H1 (cell line): ENCODE measurements at regions not wholly inside any gene's neighbourhood (a gene's known extent, or its start where the extent isn't known, plus 50 kb on each side); places are given as distances from the start of the nearest gene placed in this dataset.

Source experiments
- BRCA1 ChIP-seq: IDR thresholded peaks from 2 replicates; pipeline ENCODE4 v1.6.1; 2012; ENCODE audit warnings: low read depth, low read length, improper control_type of control experiment
- CBX5 ChIP-seq: fragments of 300-800, 300-1000 bp; sonication (generic); IDR thresholded peaks from 2 replicates; pipeline ENCODE4 v1.7.1; 2016; ENCODE audit warnings: antibody characterized with exemption, low read length, low read depth
- CREB1 ChIP-seq: IDR thresholded peaks from 2 replicates; pipeline ENCODE4 v1.6.1; 2012; ENCODE audit warnings: inconsistent platforms
- CTCF ChIP-seq, 3 experiments: IDR thresholded peaks; 1 replicate in 2 of 3; 2 replicates in 1 of 3; pipeline versions ENCODE4 v1.5.1 to v1.6.1; 2011; ENCODE audit warnings: low read length in 3 of 3, mild to moderate bottlenecking in 3 of 3, inconsistent platforms in 2 of 3, low read depth in 1 of 3, moderate library complexity in 1 of 3; ENCODE audit not compliant: insufficient read depth in 1 of 3; ENCODE audit errors: control extremely low read depth in 1 of 3
- EP300 ChIP-seq, 2 experiments: IDR thresholded peaks; 1 replicate in 1 of 2; 2 replicates in 1 of 2; pipeline ENCODE4 v1.6.1; 2011 to 2012; ENCODE audit warnings: low read depth in 2 of 2, low read length in 2 of 2, mild to moderate bottlenecking in 2 of 2, borderline replicate concordance in 1 of 2, inconsistent platforms in 1 of 2, moderate library complexity in 1 of 2
- EZH2 ChIP-seq: fragments of 200-600 bp; sonication (generic); IDR thresholded peaks from 2 replicates; pipeline ENCODE4 v1.7.1; 2012; ENCODE audit warnings: low read depth, mild to moderate bottlenecking, moderate library complexity, low read length, inconsistent platforms; ENCODE audit not compliant: severe bottlenecking
- HDAC2 ChIP-seq, 2 experiments: fragments of 300-600 bp in 1 of 2; sonication (generic) in 1 of 2; IDR thresholded peaks; 2 replicates each; pipeline ENCODE4 v1.6.1; 2011 to 2012; ENCODE audit warnings: low read depth in 2 of 2, low read length in 2 of 2, mild to moderate bottlenecking in 2 of 2, moderate library complexity in 2 of 2, borderline replicate concordance in 1 of 2, inconsistent platforms in 1 of 2
- KDM1A ChIP-seq: fragments of 200-600, 300-600 bp; sonication (generic); IDR thresholded peaks from 2 replicates; pipeline ENCODE4 v1.7.1; 2016; ENCODE audit warnings: mild to moderate bottlenecking, low read length, borderline replicate concordance
- NRF1 ChIP-seq: IDR thresholded peaks from 2 replicates; pipeline ENCODE4 v1.6.1; 2011; ENCODE audit warnings: mild to moderate bottlenecking, low read depth, low read length, improper control_type of control experiment
- POLR2A ChIP-seq, 2 experiments: IDR thresholded peaks; 1 replicate in 1 of 2; 2 replicates in 1 of 2; pipeline ENCODE4 v1.6.1; 2011; ENCODE audit warnings: low read depth in 2 of 2, low read length in 2 of 2, mild to moderate bottlenecking in 2 of 2; ENCODE audit errors: control extremely low read depth in 1 of 2
- POLR2AphosphoS5 ChIP-seq: IDR thresholded peaks from 2 replicates; pipeline ENCODE4 v1.6.1; 2011; ENCODE audit warnings: low read depth, low read length
- SIX5 ChIP-seq: IDR thresholded peaks from 2 replicates; pipeline ENCODE4 v1.6.1; 2011; ENCODE audit warnings: mild to moderate bottlenecking, low read depth, low read length
- TAF1 ChIP-seq: IDR thresholded peaks from 2 replicates; pipeline ENCODE4 v1.6.1; 2011; ENCODE audit warnings: mild to moderate bottlenecking, low read depth, low read length
- TEAD4 ChIP-seq: IDR thresholded peaks from 2 replicates; pipeline ENCODE4 v1.6.1; 2012; ENCODE audit warnings: low read depth, low read length, inconsistent platforms, mixed read lengths

GRCh38 chr16:86876499-86876898 lies 298.1 kb downstream of the FOXL1 start:
- TF ChIP-seq HDAC2 (IDR thresholded peaks at IDR 0.05; ENCODE audit: borderline replicate concordance in 1 of 2, low read depth in 2 of 2, low read length in 2 of 2) (no peak), EZH2 (no peak), CTCF (IDR thresholded peaks at IDR 0.05; ENCODE audit: control extremely low read depth in 1 of 3, insufficient read depth in 1 of 3, low read depth in 1 of 3, low read length in 3 of 3) (no peak), KDM1A (no peak), SIX5 (no peak), CREB1 (no peak), POLR2A (IDR thresholded peaks at IDR 0.05; ENCODE audit: control extremely low read depth in 1 of 2, low read depth in 2 of 2, low read length in 2 of 2) (no peak), TEAD4 (no peak), BRCA1 (no peak), NRF1 (no peak), EP300 (IDR thresholded peaks at IDR 0.05; ENCODE audit: borderline replicate concordance in 1 of 2, low read depth in 2 of 2, low read length in 2 of 2) (no peak), CBX5 (no peak), TAF1 (no peak), POLR2AphosphoS5 (no peak)
